ENCODE measurements at regions not wholly inside any gene's neighbourhood (a gene's known extent, or its start where the extent isn't known, plus 50 kb on each side); places are given as distances from the start of the nearest gene placed in this dataset.

- no peak for DNase-seq (ENCODE audit: low read depth)
- no peak overlapping the region for H3K4me3 ChIP-seq (ENCODE audit: low read depth, low read length)
- TF ChIP-seq CTCF (IDR thresholded peaks at IDR 0.05; ENCODE audit: low read depth, low read length, missing control alignments): no peak
Observed at GRCh38 chr3:103385961-103386656, 951.3 kb downstream of the ZPLD1 start.

GRCh38 chr3:103388214-103388613 lies 953.4 kb downstream of the ZPLD1 start:
- TF ChIP-seq CTCF (IDR thresholded peaks at IDR 0.05; ENCODE audit: low read depth, low read length, missing control alignments): no peak
- DNase-seq (ENCODE audit: low read depth): no peak
- no peak overlapping the region for H3K4me3 ChIP-seq (ENCODE audit: low read depth, low read length)

GRCh38 chr3:103389356-103389755 lies 954.5 kb downstream of the ZPLD1 start:
- no peak overlapping the region for H3K4me3 ChIP-seq (ENCODE audit: low read depth, low read length)
- no peak for TF ChIP-seq CTCF (IDR thresholded peaks at IDR 0.05; ENCODE audit: low read depth, low read length, missing control alignments)
- no peak for DNase-seq (ENCODE audit: low read depth)

- no peak for TF ChIP-seq CTCF (IDR thresholded peaks at IDR 0.05; ENCODE audit: low read depth, low read length, missing control alignments)
- no peak for DNase-seq (ENCODE audit: low read depth)
- H3K4me3 ChIP-seq (ENCODE audit: low read depth, low read length): no peak overlapping the region
Observed at GRCh38 chr3:103393395-103394186, 958.8 kb downstream of the ZPLD1 start.

GRCh38 chr3:103403191-103403590 lies 968.4 kb downstream of the ZPLD1 start:
- no peak overlapping the region for H3K4me3 ChIP-seq (ENCODE audit: low read depth, low read length)
- no peak for TF ChIP-seq CTCF (IDR thresholded peaks at IDR 0.05; ENCODE audit: low read depth, low read length, missing control alignments)
- DNase-seq (ENCODE audit: low read depth): no peak

GRCh38 chr3:103406320-103406850 lies 971.6 kb downstream of the ZPLD1 start:
- no peak for DNase-seq (ENCODE audit: low read depth)
- H3K4me3 ChIP-seq (ENCODE audit: low read depth, low read length): no peak overlapping the region
- no peak for TF ChIP-seq CTCF (IDR thresholded peaks at IDR 0.05; ENCODE audit: low read depth, low read length, missing control alignments)

Measured in GM12864 (cell line).